Karpas-422 (cell line): ENCODE measurements at regions not wholly inside any gene's neighbourhood (a gene's known extent, or its start where the extent isn't known, plus 50 kb on each side); places are given as distances from the start of the nearest gene placed in this dataset.
"Not testable (repeated sequence)": the region's sequence is repeated elsewhere in the genome, so short reads cannot be mapped to it uniquely, and the experiment has no call there.

Source experiments
- DNase-seq: peaks from one replicate; pipeline ENCODE4 v3.0.0-alpha.2; 2015
- H2AFZ ChIP-seq: fragments of 200-600 bp; sonication (generic); 2 replicates; pipeline ENCODE4 v1.6.1; 2014; ENCODE audit warnings: antibody characterized with exemption, low read length, mixed read lengths
- H3K27ac ChIP-seq: fragments of 200-600 bp; sonication (generic); 2 replicates; pipeline ENCODE4 v1.5.1; 2014; ENCODE audit warnings: mild to moderate bottlenecking, low read length, moderate library complexity
- H3K27me3 ChIP-seq: fragments of 200-600 bp; sonication (generic); 2 replicates; pipeline ENCODE4 v1.6.1; 2014; ENCODE audit warnings: low read length, mixed read lengths
- H3K36me3 ChIP-seq: fragments of 200-600 bp; sonication (generic); 2 replicates; pipeline ENCODE4 v1.6.1; 2014; ENCODE audit warnings: low read length, mixed read lengths; ENCODE audit not compliant: insufficient read depth
- H3K4me1 ChIP-seq: fragments of 200-600 bp; sonication (generic); 2 replicates; pipeline ENCODE4 v1.6.1; 2014; ENCODE audit warnings: mild to moderate bottlenecking, low read length, mixed read lengths
- H3K4me2 ChIP-seq: fragments of 200-600 bp; sonication (generic); 2 replicates; pipeline ENCODE4 v1.6.1; 2014; ENCODE audit warnings: low read length, low read depth, mild to moderate bottlenecking; ENCODE audit not compliant: poor library complexity, severe bottlenecking
- H3K4me3 ChIP-seq: fragments of 200-600 bp; sonication (generic); 2 replicates; pipeline ENCODE4 v1.5.1; 2014; ENCODE audit warnings: mild to moderate bottlenecking, antibody characterized with exemption, low read length, mixed read lengths
- H3K79me2 ChIP-seq: fragments of 200-600 bp; sonication (generic); 2 replicates; pipeline ENCODE4 v1.6.1; 2014; ENCODE audit warnings: mild to moderate bottlenecking, low read length, mixed read lengths
- H3K9ac ChIP-seq: fragments of 200-600 bp; sonication (generic); 2 replicates; pipeline ENCODE4 v1.6.0; 2014; ENCODE audit warnings: low read length
- H3K9me2 ChIP-seq: fragments of 200-600 bp; sonication (generic), shearing (Covaris generic); replicated peaks from 2 replicates; pipeline ENCODE4 v1.6.0; 2014; ENCODE audit warnings: mild to moderate bottlenecking, low read length, moderate library complexity; ENCODE audit not compliant: insufficient read depth
- H3K9me3 ChIP-seq: fragments of 300-700, 200-600 bp; sonication (generic); 2 replicates; pipeline ENCODE4 v1.6.1; 2014; ENCODE audit warnings: low read length, mixed read lengths
- H4K20me1 ChIP-seq: fragments of 200-600 bp; sonication (generic); 2 replicates; pipeline ENCODE4 v1.6.1; 2014; ENCODE audit warnings: mild to moderate bottlenecking, antibody characterized with exemption, low read length, low read depth; ENCODE audit not compliant: insufficient read depth

- Histone ChIP-seq H3K4me3 (no peak overlapping the region), H3K9me2 (no peaks in the 10 kb centered on the region), H3K4me1 (no peaks in the 10 kb centered on the region), H2AFZ (no peak overlapping the region), H3K27ac (no peak overlapping the region), H3K9ac (no peak overlapping the region), H4K20me1 (no peaks in the 10 kb centered on the region), H3K4me2 (no peak overlapping the region), H3K36me3 (no peaks in the 10 kb centered on the region), H3K27me3 (no peaks in the 10 kb centered on the region), H3K79me2 (no peaks in the 10 kb centered on the region), H3K9me3 (peaks cover 4% of the 10 kb centered on the region)
- no peak for DNase-seq
These were observed 1006.0 kb upstream of the USP15 start for GRCh38 chr12:61254225-61254624.

GRCh38 chr12:61264294-61264693 is 995.9 kb upstream of the USP15 start:
- not testable (repeated sequence) for H3K4me1 ChIP-seq, H3K79me2 ChIP-seq, H4K20me1 ChIP-seq, H3K27ac ChIP-seq, H3K9ac ChIP-seq, H3K36me3 ChIP-seq, H2AFZ ChIP-seq, H3K4me2 ChIP-seq, H3K27me3 ChIP-seq, H3K4me3 ChIP-seq, H3K9me2 ChIP-seq, DNase-seq
- H3K9me3 ChIP-seq = peaks cover 20% of the 10 kb centered on the region

- no peak overlapping the region for H2AFZ ChIP-seq
- H4K20me1 ChIP-seq = no peaks in the 10 kb centered on the region
- no peaks in the 10 kb centered on the region for H3K9me2 ChIP-seq
- no peaks in the 10 kb centered on the region for H3K36me3 ChIP-seq
- no peaks in the 10 kb centered on the region for H3K79me2 ChIP-seq
- H3K9ac ChIP-seq = no peak overlapping the region
- no peak overlapping the region for H3K4me3 ChIP-seq
- no peak for DNase-seq
- H3K27me3 ChIP-seq = no peaks in the 10 kb centered on the region
- H3K4me1 ChIP-seq = no peaks in the 10 kb centered on the region
- no peak overlapping the region for H3K4me2 ChIP-seq
- no peak overlapping the region for H3K27ac ChIP-seq
- peaks cover 16% of the 10 kb centered on the region for H3K9me3 ChIP-seq
These were observed 992.7 kb upstream of the USP15 start for GRCh38 chr12:61267474-61267873.

- Histone ChIP-seq H3K4me2 (no peak overlapping the region), H2AFZ (no peak overlapping the region), H3K27me3 (no peaks in the 10 kb centered on the region), H3K9me2 (no peaks in the 10 kb centered on the region), H3K79me2 (no peaks in the 10 kb centered on the region), H3K36me3 (no peaks in the 10 kb centered on the region), H3K4me1 (no peaks in the 10 kb centered on the region), H3K27ac (no peak overlapping the region), H3K9me3 (peaks cover 4% of the 10 kb centered on the region; the same call in 1 of the 2 replicates), H3K9ac (no peak overlapping the region), H3K4me3 (no peak overlapping the region), H4K20me1 (no peaks in the 10 kb centered on the region)
- no peak for DNase-seq
These were observed 987.8 kb upstream of the USP15 start for GRCh38 chr12:61272441-61272840.

GRCh38 chr12:61282790-61283575 is 977.2 kb upstream of the USP15 start:
- no peaks in the 10 kb centered on the region for H4K20me1 ChIP-seq
- DNase-seq = no peak
- no peak overlapping the region for H2AFZ ChIP-seq
- H3K4me1 ChIP-seq = no peaks in the 10 kb centered on the region
- no peaks in the 10 kb centered on the region for H3K79me2 ChIP-seq
- H3K9me3 ChIP-seq = peaks cover 19% of the 10 kb centered on the region
- H3K4me3 ChIP-seq = no peak overlapping the region
- no peaks in the 10 kb centered on the region for H3K36me3 ChIP-seq
- H3K9me2 ChIP-seq = no peaks in the 10 kb centered on the region
- no peak overlapping the region for H3K27ac ChIP-seq
- H3K9ac ChIP-seq = no peak overlapping the region
- H3K4me2 ChIP-seq = no peak overlapping the region
- no peaks in the 10 kb centered on the region for H3K27me3 ChIP-seq

DNA sequence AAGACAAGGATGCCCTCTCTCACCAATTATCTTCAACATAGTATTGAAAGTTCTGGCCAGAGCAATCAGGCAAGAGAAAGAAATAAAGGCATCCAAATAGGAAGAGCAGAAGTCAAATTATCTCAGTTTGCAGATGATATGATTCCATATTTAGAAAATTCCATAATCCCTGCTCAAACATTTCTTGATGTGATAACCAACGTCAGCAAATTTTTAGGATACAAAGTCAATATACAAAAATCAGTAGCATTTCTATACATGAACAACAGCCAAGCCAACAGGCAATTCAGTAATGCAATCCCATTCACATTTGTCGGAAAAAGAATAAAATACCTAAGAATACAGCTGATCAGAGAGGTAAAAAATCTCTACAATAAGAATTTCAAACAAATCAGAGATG is 969.7 kb upstream of the USP15 start:
- Histone ChIP-seq H3K4me3 (no peak overlapping the region), H3K36me3 (no peaks in the 10 kb centered on the region), H3K4me1 (no peaks in the 10 kb centered on the region), H3K4me2 (no peak overlapping the region), H3K79me2 (no peaks in the 10 kb centered on the region), H4K20me1 (no peaks in the 10 kb centered on the region), H3K9me3 (peaks cover 7% of the 10 kb centered on the region; the same call in 1 of the 2 replicates), H2AFZ (no peak overlapping the region), H3K27me3 (no peaks in the 10 kb centered on the region), H3K27ac (no peak overlapping the region), H3K9me2 (no peaks in the 10 kb centered on the region), H3K9ac (no peak overlapping the region)
- no peak for DNase-seq

- H3K4me3 ChIP-seq = no peak overlapping the region
- no peaks in the 10 kb centered on the region for H3K4me1 ChIP-seq
- DNase-seq = no peak
- H3K9me2 ChIP-seq = no peaks in the 10 kb centered on the region
- no peak overlapping the region for H3K9ac ChIP-seq
- H3K27ac ChIP-seq = no peak overlapping the region
- H3K9me3 ChIP-seq = peaks cover 7% of the 10 kb centered on the region; the same call in 1 of the 2 replicates
- H3K4me2 ChIP-seq = no peak overlapping the region
- H3K27me3 ChIP-seq = no peaks in the 10 kb centered on the region
- H4K20me1 ChIP-seq = no peaks in the 10 kb centered on the region
- no peaks in the 10 kb centered on the region for H3K36me3 ChIP-seq
- H2AFZ ChIP-seq = no peak overlapping the region
- no peaks in the 10 kb centered on the region for H3K79me2 ChIP-seq
These were observed 968.6 kb upstream of the USP15 start for GRCh38 chr12:61291647-61292046.

DNA sequence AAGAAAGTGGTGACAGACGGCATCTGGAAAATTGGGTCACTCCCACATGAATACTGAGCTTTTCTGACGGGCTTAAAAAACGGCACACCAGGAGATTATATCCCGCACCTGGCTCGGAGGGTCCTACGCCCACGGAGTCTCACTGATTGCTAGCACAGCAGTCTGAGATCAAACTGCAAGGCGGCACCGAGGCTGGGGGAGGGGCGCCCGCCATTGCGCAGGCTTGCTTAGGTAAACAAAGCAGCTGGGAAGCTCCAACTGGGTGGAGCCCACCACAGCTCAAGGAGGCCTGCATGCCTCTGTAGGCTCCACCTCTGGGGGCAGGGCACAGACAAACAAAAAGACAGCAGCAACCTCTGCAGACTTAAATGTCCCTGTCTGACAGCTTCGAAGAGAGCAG is 966.2 kb upstream of the USP15 start:
- H3K27me3 ChIP-seq, H4K20me1 ChIP-seq, H3K9ac ChIP-seq, H3K79me2 ChIP-seq, H3K27ac ChIP-seq, H3K4me2 ChIP-seq, H3K9me2 ChIP-seq, H3K9me3 ChIP-seq, DNase-seq, H3K4me3 ChIP-seq, H3K4me1 ChIP-seq, H2AFZ ChIP-seq, H3K36me3 ChIP-seq: not testable (repeated sequence)
